Transverse colon (tissue), 4 donors: ENCODE measurements at regions not wholly inside any gene's neighbourhood (a gene's known extent, or its start where the extent isn't known, plus 50 kb on each side); places are given as distances from the start of the nearest gene placed in this dataset.

ENCODE experiments used
- CTCF ChIP-seq, 5 experiments: fragments of 200-600 bp in 3 of 5; fragments of 450-650 bp in 2 of 5; sonication (generic) in 3 of 5; IDR thresholded peaks; 1 replicate in 2 of 5; 2 replicates in 3 of 5; pipeline ENCODE4 v1.5.1; 2016 to 2017; ENCODE audit warnings: antibody characterized with exemption in 5 of 5, inconsistent platforms in 3 of 5, mild to moderate bottlenecking in 2 of 5, moderate library complexity in 1 of 5
- EP300 ChIP-seq: sonication (generic); formaldehyde crosslinking; IDR thresholded peaks from one replicate; pipeline ENCODE4 v1.6.1; 2017; ENCODE audit warnings: antibody characterized with exemption, low read depth
- POLR2A ChIP-seq: fragments of 450-650 bp; IDR thresholded peaks from one replicate; pipeline ENCODE4 v1.6.1; 2016; ENCODE audit warnings: antibody characterized with exemption, mild to moderate bottlenecking, moderate library complexity
- POLR2AphosphoS5 ChIP-seq, 3 donors: sonication (generic); formaldehyde crosslinking; IDR thresholded peaks; one replicate each; pipeline ENCODE4 v1.6.1; 2016; ENCODE audit warnings: antibody characterized with exemption in 3 of 3

- TF ChIP-seq CTCF (IDR thresholded peaks at IDR 0.05), result no peak
- TF ChIP-seq POLR2A, result no peak
- TF ChIP-seq POLR2AphosphoS5 (IDR thresholded peaks at IDR 0.05), result no peak
- no peak for TF ChIP-seq EP300
Observed at GRCh38 chr16:54585998-54586340, 299.4 kb upstream of the IRX3 start.
